ENCODE measurements at regions not wholly inside any gene's neighbourhood (a gene's known extent, or its start where the extent isn't known, plus 50 kb on each side); places are given as distances from the start of the nearest gene placed in this dataset.

DNA sequence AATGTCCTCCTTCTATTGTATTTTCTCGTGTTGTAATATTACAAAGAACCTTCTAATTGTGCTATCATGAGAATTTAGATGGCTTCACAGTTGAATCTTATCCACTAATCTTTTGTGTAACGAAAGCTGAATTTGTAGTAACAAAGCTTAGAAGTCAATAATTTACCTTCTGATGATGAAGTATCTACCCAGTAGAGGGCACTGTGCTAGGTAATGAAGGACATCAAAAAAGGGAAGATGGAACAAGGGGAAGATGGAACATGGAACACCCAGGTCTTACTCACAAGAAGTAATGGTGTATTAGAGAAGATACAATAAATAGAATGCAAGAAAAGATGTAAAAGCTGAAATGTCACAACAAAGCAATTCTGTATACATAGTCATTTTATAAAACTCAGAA is 131.0 kb upstream of the CCNG1 start:
- TF ChIP-seq, protein P1, sequence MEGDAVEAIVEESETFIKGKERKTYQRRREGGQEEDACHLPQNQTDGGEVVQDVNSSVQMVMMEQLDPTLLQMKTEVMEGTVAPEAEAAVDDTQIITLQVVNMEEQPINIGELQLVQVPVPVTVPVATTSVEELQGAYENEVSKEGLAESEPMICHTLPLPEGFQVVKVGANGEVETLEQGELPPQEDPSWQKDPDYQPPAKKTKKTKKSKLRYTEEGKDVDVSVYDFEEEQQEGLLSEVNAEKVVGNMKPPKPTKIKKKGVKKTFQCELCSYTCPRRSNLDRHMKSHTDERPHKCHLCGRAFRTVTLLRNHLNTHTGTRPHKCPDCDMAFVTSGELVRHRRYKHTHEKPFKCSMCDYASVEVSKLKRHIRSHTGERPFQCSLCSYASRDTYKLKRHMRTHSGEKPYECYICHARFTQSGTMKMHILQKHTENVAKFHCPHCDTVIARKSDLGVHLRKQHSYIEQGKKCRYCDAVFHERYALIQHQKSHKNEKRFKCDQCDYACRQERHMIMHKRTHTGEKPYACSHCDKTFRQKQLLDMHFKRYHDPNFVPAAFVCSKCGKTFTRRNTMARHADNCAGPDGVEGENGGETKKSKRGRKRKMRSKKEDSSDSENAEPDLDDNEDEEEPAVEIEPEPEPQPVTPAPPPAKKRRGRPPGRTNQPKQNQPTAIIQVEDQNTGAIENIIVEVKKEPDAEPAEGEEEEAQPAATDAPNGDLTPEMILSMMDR (IDR thresholded peaks at IDR 0.05; ENCODE audit: low read length): peak; percentile 52
- TF ChIP-seq EZH2 (IDR thresholded peaks at IDR 0.05; ENCODE audit: borderline replicate concordance, low read length): no peak

Measured in OCI-LY1 (cell line).